H1 (cell line): ENCODE measurements at regions not wholly inside any gene's neighbourhood (a gene's known extent, or its start where the extent isn't known, plus 50 kb on each side); places are given as distances from the start of the nearest gene placed in this dataset.

Experiments used
- CTCF ChIA-PET: fragments of 300-600 bp; sonication (Branson Sonifier 250); formaldehyde crosslinking; loops from one replicate; lab custom pipeline; 2021; ENCODE audit not compliant: partially characterized antibody; lab: Charles Lee
- POLR2A ChIA-PET: fragments of 300-600 bp; sonication (Branson Sonifier 250); formaldehyde crosslinking; loops from one replicate; lab custom pipeline; 2021; ENCODE audit warnings: inconsistent platforms; ENCODE audit not compliant: partially characterized antibody; lab: Charles Lee
- DNase-seq, 2 experiments: peaks; one replicate each; pipeline versions ENCODE4 v3.0.0 to v3.0.0-alpha.2; 2010 to 2022; ENCODE audit warnings: low spot score in 2 of 2, low read depth in 1 of 2, mixed read lengths in 1 of 2
- FAIRE-seq: peaks from 2 replicates; lab custom pipeline; 2011; peaks lifted over from hg19 to GRCh38; lab: Jason Lieb, UNC
- H2AFZ ChIP-seq: 2 replicates; pipeline ENCODE4 v1.8.1; 2012; ENCODE audit warnings: low read length, inconsistent platforms
- H2AK5ac ChIP-seq: 2 replicates; pipeline ENCODE4 v1.6.1; 2013; ENCODE audit warnings: low read depth, low read length
- H2BK120ac ChIP-seq: replicated peaks from 2 replicates; pipeline ENCODE3; 2013; ENCODE audit warnings: low read depth, low read length, inconsistent platforms
- H2BK12ac ChIP-seq: 2 replicates; pipeline ENCODE4 v1.6.1; 2013; ENCODE audit warnings: low read depth, low read length
- H2BK15ac ChIP-seq: 2 replicates; pipeline ENCODE4 v1.6.1; 2013; ENCODE audit warnings: low read length
- H2BK20ac ChIP-seq: 2 replicates; pipeline ENCODE4 v1.6.1; 2013; ENCODE audit warnings: low read length
- H2BK5ac ChIP-seq: 2 replicates; pipeline ENCODE4 v1.6.1; 2013; ENCODE audit warnings: low read depth, low read length
- H3K14ac ChIP-seq: 2 replicates; pipeline ENCODE4 v1.6.1; 2013; ENCODE audit warnings: inconsistent platforms; ENCODE audit not compliant: insufficient read length
- H3K18ac ChIP-seq: 2 replicates; pipeline ENCODE4 v1.6.1; 2013; ENCODE audit warnings: low read length; ENCODE audit errors: extremely low read depth
- H3K23ac ChIP-seq: 2 replicates; pipeline ENCODE4 v1.6.1; 2013; ENCODE audit warnings: inconsistent platforms; ENCODE audit not compliant: insufficient read length
- H3K23me2 ChIP-seq: 2 replicates; pipeline ENCODE4 v1.6.1; 2013; ENCODE audit warnings: low read depth, low read length
- H3K27ac ChIP-seq: 2 replicates; pipeline ENCODE4 v1.6.1; 2011; ENCODE audit warnings: low read depth, low read length, inconsistent platforms
- H3K27me3 ChIP-seq, 4 experiments: replicated peaks in 1 of 4; 1 replicate in 1 of 4; 2 replicates in 3 of 4; pipeline versions ENCODE4 v1.6.1 to v1.8.1; 2011 to 2013; ENCODE audit warnings: low read length in 3 of 4, mild to moderate bottlenecking in 3 of 4, inconsistent platforms in 2 of 4, mixed read lengths in 2 of 4, moderate library complexity in 1 of 4; ENCODE audit not compliant: control insufficient read depth in 3 of 4, insufficient read depth in 3 of 4; ENCODE audit errors: extremely low read depth in 1 of 4
- H3K36me3 ChIP-seq, 4 experiments: 2 replicates each; pipeline versions ENCODE4 v1.6.1 to v1.8.1; 2011 to 2013; ENCODE audit warnings: mild to moderate bottlenecking in 4 of 4, low read length in 3 of 4, moderate library complexity in 2 of 4, control low read depth in 1 of 4, inconsistent platforms in 1 of 4; ENCODE audit not compliant: insufficient read depth in 4 of 4, control insufficient read depth in 2 of 4
- H3K4ac ChIP-seq: replicated peaks from 2 replicates; pipeline ENCODE3; 2013; ENCODE audit warnings: low read length, low read depth, mixed read lengths, inconsistent platforms; ENCODE audit not compliant: insufficient read length
- H3K4me1 ChIP-seq, 4 experiments: replicated peaks in 1 of 4; 1 replicate in 1 of 4; 2 replicates in 3 of 4; pipeline versions ENCODE4 v1.6.1 to v1.8.1; 2011 to 2013; ENCODE audit warnings: low read length in 3 of 4, inconsistent platforms in 2 of 4, mixed read lengths in 1 of 4; ENCODE audit not compliant: insufficient read depth in 4 of 4, control insufficient read depth in 3 of 4
- H3K4me2 ChIP-seq, 2 experiments: 2 replicates each; pipeline versions ENCODE4 v1.6.1 to v1.8.1; 2011 to 2013; ENCODE audit warnings: low read depth in 2 of 2, low read length in 2 of 2, control low read depth in 1 of 2, inconsistent platforms in 1 of 2, mild to moderate bottlenecking in 1 of 2; ENCODE audit not compliant: insufficient read depth in 1 of 2
- H3K4me3 ChIP-seq, 4 experiments: fragments of 200-600, 300-600 bp in 1 of 4; sonication (generic), shearing (Covaris generic), sonication (Bioruptor Twin) in 1 of 4; 2 replicates each; pipeline versions ENCODE4 v1.5.1 to v1.8.1; 2011 to 2016; ENCODE audit warnings: low read length in 4 of 4, low read depth in 3 of 4, control low read depth in 2 of 4, inconsistent platforms in 2 of 4, mild to moderate bottlenecking in 2 of 4, mixed read lengths in 1 of 4, moderate library complexity in 1 of 4; ENCODE audit not compliant: insufficient read depth in 2 of 4; ENCODE audit errors: extremely low read depth in 1 of 4
- H3K56ac ChIP-seq: replicated peaks from 2 replicates; pipeline ENCODE3; 2013; ENCODE audit warnings: low read depth, mild to moderate bottlenecking, mixed read lengths, low read length, inconsistent platforms; ENCODE audit not compliant: insufficient read length
- H3K79me1 ChIP-seq: 2 replicates; pipeline ENCODE4 v1.6.1; 2013; ENCODE audit warnings: low read depth, low read length, control low read depth
- H3K79me2 ChIP-seq, 2 experiments: 2 replicates each; pipeline versions ENCODE4 v1.6.1 to v1.8.1; 2012 to 2013; ENCODE audit warnings: low read length in 2 of 2, mild to moderate bottlenecking in 2 of 2, inconsistent platforms in 1 of 2; ENCODE audit not compliant: insufficient read depth in 2 of 2, control insufficient read depth in 1 of 2
- H3K9ac ChIP-seq, 4 experiments: replicated peaks in 1 of 4; 1 replicate in 1 of 4; 2 replicates in 3 of 4; pipeline versions ENCODE4 v1.6.1 to v1.8.1; 2011 to 2013; ENCODE audit warnings: low read depth in 3 of 4, low read length in 3 of 4, control low read depth in 2 of 4, mild to moderate bottlenecking in 2 of 4, moderate library complexity in 2 of 4, inconsistent platforms in 1 of 4; ENCODE audit errors: extremely low read depth in 1 of 4
- H3K9me3 ChIP-seq, 2 experiments: 2 replicates each; pipeline versions ENCODE4 v1.6.1 to v1.8.1; 2012 to 2013; ENCODE audit warnings: mild to moderate bottlenecking in 2 of 2, moderate library complexity in 2 of 2, control low read depth in 1 of 2, inconsistent platforms in 1 of 2, low read depth in 1 of 2, low read length in 1 of 2, mixed read lengths in 1 of 2; ENCODE audit not compliant: insufficient read depth in 2 of 2
- H4K20me1 ChIP-seq, 2 experiments: replicated peaks in 1 of 2; 2 replicates each; pipeline versions ENCODE3 to v1.8.1; 2011 to 2013; ENCODE audit warnings: inconsistent platforms in 2 of 2, low read length in 2 of 2, mild to moderate bottlenecking in 1 of 2; ENCODE audit not compliant: insufficient read depth in 2 of 2, control insufficient read depth in 1 of 2
- H4K5ac ChIP-seq: 2 replicates; pipeline ENCODE4 v1.6.1; 2013; ENCODE audit warnings: low read length, low read depth, mixed read lengths, inconsistent platforms; ENCODE audit not compliant: insufficient read length
- H4K8ac ChIP-seq: 2 replicates; pipeline ENCODE4 v1.8.0; 2013; ENCODE audit warnings: mild to moderate bottlenecking, moderate library complexity, low read length, inconsistent platforms; ENCODE audit not compliant: insufficient read depth; ENCODE audit errors: extremely low read depth
- H4K91ac ChIP-seq: replicated peaks from 2 replicates; pipeline ENCODE3; 2013; ENCODE audit warnings: low read length, mixed read lengths, inconsistent platforms; ENCODE audit not compliant: insufficient read length
- CEBPB ChIP-seq: IDR thresholded peaks from 2 replicates; pipeline ENCODE4 v1.6.1; 2012; ENCODE audit warnings: low read depth, low read length
- EGR1 ChIP-seq: IDR thresholded peaks from 2 replicates; pipeline ENCODE4 v1.6.1; 2011; ENCODE audit warnings: low read depth, low read length, borderline replicate concordance
- PHF8 ChIP-seq: fragments of 200-600 bp; sonication (generic); conservative IDR thresholded peaks from 2 replicates; pipeline ENCODE4 v1.7.1; 2012; ENCODE audit warnings: low read depth, mild to moderate bottlenecking, inconsistent platforms, low read length, moderate library complexity
- RNF2 ChIP-seq: fragments of 200-900, 300-1000 bp; sonication (generic); IDR thresholded peaks from 2 replicates; pipeline ENCODE4 v1.7.1; 2016; ENCODE audit warnings: borderline replicate concordance, low read depth, mild to moderate bottlenecking, antibody characterized with exemption, low read length; ENCODE audit not compliant: poor library complexity, severe bottlenecking; ENCODE audit errors: missing control alignments
- SIN3A ChIP-seq, 2 experiments: IDR thresholded peaks in 1 of 2; conservative IDR thresholded peaks in 1 of 2; 2 replicates each; pipeline ENCODE4 v1.6.1; 2011 to 2012; ENCODE audit warnings: low read length in 2 of 2, improper control_type of control experiment in 1 of 2, low read depth in 1 of 2, mild to moderate bottlenecking in 1 of 2
- TAF7 ChIP-seq: optimal IDR thresholded peaks from 2 replicates; pipeline ENCODE3; 2011; ENCODE audit warnings: low read depth, mild to moderate bottlenecking, inconsistent platforms, low read length, moderate library complexity, borderline replicate concordance
- TCF12 ChIP-seq: IDR thresholded peaks from 2 replicates; pipeline ENCODE4 v1.6.1; 2011; ENCODE audit warnings: low read depth, mild to moderate bottlenecking, low read length
- ZNF274 ChIP-seq: IDR thresholded peaks from 2 replicates; pipeline ENCODE4 v1.7.0; 2012; ENCODE audit warnings: low read length, borderline replicate concordance; ENCODE audit errors: extremely low read depth
- WGBS, 2 experiments: shearing (Covaris generic) in 1 of 2; methylation state at CpG; one replicate each; pipeline versions ENCODE4 v1.1.6 to v1.1.7; 2013 to 2015; ENCODE audit warnings: low lambda C conversion rate in 2 of 2, mixed read lengths in 2 of 2, inconsistent platforms in 1 of 2, low coverage in 1 of 2, missing lambda C conversion rate in 1 of 2; ENCODE audit not compliant: insufficient replicate concordance in 2 of 2, insufficient coverage in 1 of 2, insufficient read length in 1 of 2; ENCODE audit errors: extremely low coverage in 1 of 2, missing lambda C conversion rate in 1 of 2; 5-methylcytosine and 5-hydroxymethylcytosine counted together

DNA sequence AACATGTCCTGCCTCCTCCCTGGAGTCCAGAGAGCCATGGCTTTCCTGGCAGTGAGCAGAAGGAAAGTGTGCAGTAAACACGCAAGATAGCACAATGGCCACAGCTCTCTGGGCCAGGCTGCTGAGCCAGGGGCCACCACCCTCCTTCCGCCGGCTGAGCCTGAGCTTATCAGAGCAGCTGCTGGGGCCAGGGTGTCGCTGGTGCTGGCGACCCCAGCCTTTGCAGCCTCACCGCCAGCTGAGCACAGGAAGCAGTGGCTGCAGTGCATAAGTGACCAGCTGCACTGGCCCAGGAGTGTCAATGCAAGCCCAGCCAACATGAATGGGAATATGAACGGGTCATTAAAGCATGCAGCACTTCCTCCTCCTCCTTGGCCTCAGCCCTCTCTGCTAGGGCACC lies 172.0 kb downstream of the ZFP36L2 start:
- H2BK5ac ChIP-seq = no peak overlapping the region
- no peak overlapping the region for H2BK15ac ChIP-seq
- H4K91ac ChIP-seq = no peak overlapping the region
- no peak overlapping the region for H3K9ac ChIP-seq
- H3K4me3 ChIP-seq = no peak overlapping the region
- H3K4me2 ChIP-seq = no peak overlapping the region
- H3K14ac ChIP-seq = no peak overlapping the region
- H3K4me1 ChIP-seq = peaks cover 7 to 18% (median 11%) of the 10 kb centered on the region in 4 experiments
- no peak overlapping the region for H2BK12ac ChIP-seq
- H2AFZ ChIP-seq = no peak overlapping the region
- H3K56ac ChIP-seq = no peak overlapping the region
- no peak for FAIRE-seq
- no peak for DNase-seq
- H3K9me3 ChIP-seq = no peaks in the 10 kb centered on the region
- no peak overlapping the region for H2BK20ac ChIP-seq
- no peaks in the 10 kb centered on the region for H3K23me2 ChIP-seq
- CTCF ChIA-PET = interaction anchor here (0.9 to 1.2 kb wide), 2 partner anchors 30 to 226 kb away, joined by 3 to 4 read pairs; no protein-coding TSS in a partner anchor
- H2AK5ac ChIP-seq = no peak overlapping the region
- H3K79me1 ChIP-seq = no peaks in the 10 kb centered on the region
- H4K20me1 ChIP-seq = no peaks in the 10 kb centered on the region
- no peak overlapping the region for H2BK120ac ChIP-seq
- POLR2A ChIA-PET = interaction anchor here (1.5 kb wide), 1 partner anchor 46 kb away, joined by 3 read pairs; no protein-coding TSS in a partner anchor
- no peaks in the 10 kb centered on the region for H3K79me2 ChIP-seq
- H3K36me3 ChIP-seq = no peaks in the 10 kb centered on the region
- H4K8ac ChIP-seq = no peak overlapping the region; the same call in 1 of the 2 replicates
- H3K4ac ChIP-seq = no peak overlapping the region
- H3K27me3 ChIP-seq = no peaks in the 10 kb centered on the region; a peak in 2 of 7 replicates
- no peak overlapping the region for H3K23ac ChIP-seq
- 92% methylated on average over 7 of the region's 7 CpGs; no CpG with 5 or more reads in 1 of the 2 experiments for WGBS, 2 experiments
- H3K18ac ChIP-seq = no peak overlapping the region
- no peak overlapping the region for H4K5ac ChIP-seq
- H3K27ac ChIP-seq = no peak overlapping the region
- TF ChIP-seq RNF2 (no peak), PHF8 (no peak), TCF12 (no peak), EGR1 (no peak), SIN3A (conservative IDR thresholded peaks at IDR 0.05 in 1 of 2, IDR thresholded peaks at IDR 0.05 in 1 of 2; ENCODE audit: low read depth in 1 of 2, low read length in 2 of 2) (no peak), TAF7 (no peak), CEBPB (no peak), ZNF274 (no peak)
